Activated T-cell treated with anti-CD3 and anti-CD28 coated beads for 4 hours (primary cell): ENCODE measurements at regions not wholly inside any gene's neighbourhood (a gene's known extent, or its start where the extent isn't known, plus 50 kb on each side); places are given as distances from the start of the nearest gene placed in this dataset.

Experiments
- DNase-seq: peaks from one replicate; pipeline ENCODE4 v3.0.0-alpha.2; 2020

DNA sequence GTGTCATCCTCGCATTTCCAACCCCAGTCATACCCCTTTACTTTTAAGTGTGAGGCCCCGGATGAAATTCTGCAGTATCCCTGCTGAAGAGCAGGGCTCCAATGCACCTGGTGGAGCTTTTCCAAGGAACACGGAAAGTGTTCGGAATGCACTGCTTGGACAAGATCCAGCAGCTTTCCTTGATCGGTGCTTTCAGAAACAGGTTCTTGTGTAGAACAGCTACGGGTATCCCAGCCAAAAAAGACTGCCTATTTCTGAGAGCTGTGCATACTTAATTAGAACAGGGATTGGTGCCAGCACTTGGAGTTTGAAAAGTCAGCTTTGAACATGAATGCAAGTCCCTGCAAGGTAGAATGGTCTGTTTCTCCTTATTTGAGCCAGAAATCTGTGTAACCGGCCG lies 87.2 kb upstream of the C1QTNF9B start:
- no peak for DNase-seq

DNA sequence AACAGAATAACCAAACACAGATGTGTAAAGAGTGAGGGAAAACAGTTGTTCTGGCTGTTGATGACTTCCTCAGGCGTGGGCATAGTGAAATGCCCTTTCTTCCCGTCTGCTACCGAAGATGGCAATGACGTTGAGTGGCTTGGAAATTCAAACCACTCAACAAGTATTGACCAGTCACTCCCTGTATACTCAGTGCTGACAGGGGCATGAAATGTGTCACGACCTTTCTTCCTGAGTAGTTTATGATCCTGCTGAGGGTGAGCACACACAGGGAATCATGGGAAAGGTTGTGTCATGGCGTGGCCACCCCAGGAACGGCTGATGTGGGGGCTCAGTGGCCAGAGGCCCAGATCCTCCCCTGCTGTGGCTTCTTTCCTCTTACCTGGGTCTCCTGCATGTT lies 87.8 kb upstream of the C1QTNF9B start:
- no peak for DNase-seq

DNA sequence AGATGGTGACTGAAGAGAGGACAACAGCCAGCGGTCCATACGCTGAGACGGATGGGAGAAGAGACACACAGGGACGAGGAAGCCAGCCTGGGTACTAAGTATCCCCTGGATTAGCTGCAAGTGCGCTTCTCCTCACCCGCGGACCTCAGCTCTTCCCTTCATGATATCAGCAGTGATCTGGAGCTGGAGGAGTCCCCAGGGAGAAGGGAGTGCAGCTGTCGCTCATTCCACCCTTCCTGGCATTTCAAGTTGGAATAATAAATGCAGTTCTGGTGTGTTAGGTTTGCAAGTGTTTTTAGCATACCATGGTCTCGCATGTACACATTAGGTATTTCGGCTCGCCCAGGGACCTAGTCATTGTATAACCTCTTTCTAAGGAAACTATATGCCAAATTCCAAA lies 88.5 kb upstream of the C1QTNF9B start:
- DNase-seq = no peak

DNA sequence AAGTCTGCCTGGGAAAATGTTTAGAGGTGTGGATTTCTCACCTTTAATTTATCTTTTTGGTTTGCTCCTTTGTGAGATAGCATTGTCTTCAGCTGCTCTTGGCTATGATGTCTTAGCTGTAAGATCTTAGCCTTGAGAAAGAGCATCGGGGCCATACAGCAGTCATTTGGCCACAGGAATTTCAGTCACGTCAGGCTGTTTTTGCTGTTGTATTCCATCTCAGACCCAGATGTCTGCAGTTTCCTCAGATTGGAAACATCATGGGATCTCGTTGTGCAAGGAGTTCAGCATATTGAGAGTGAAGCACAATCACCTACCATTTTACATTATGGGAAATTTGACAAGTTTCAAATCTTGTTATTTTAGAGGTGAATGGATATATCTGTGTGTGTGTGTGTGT lies 89.3 kb upstream of the C1QTNF9B start:
- no peak for DNase-seq

DNA sequence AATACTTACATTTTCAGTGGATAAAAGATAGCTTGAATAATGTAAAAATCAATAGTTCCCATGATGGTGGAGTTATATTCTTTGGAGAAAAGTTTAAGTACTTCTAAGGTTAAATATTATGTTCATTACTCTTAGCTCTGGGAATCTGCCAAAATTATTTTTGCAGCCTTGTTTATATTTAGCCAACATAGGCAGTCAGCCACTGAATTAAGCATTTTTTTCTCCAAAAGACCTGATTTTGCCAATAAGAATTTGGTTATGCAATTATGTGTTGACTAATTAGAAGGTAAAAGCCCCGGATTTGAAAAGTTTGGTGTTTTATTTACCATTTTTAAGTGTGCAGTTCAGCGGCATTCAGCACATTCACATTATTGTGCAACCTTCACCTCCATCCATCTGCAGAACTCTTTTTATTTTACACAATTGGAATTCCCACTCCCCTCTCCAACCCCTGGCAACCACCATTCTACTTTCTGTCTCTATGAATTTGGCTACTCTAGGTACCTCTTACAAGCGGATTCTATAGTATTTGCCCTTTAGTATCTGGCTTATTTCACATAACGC lies 90.1 kb upstream of the C1QTNF9B start:
- DNase-seq = no peak

DNA sequence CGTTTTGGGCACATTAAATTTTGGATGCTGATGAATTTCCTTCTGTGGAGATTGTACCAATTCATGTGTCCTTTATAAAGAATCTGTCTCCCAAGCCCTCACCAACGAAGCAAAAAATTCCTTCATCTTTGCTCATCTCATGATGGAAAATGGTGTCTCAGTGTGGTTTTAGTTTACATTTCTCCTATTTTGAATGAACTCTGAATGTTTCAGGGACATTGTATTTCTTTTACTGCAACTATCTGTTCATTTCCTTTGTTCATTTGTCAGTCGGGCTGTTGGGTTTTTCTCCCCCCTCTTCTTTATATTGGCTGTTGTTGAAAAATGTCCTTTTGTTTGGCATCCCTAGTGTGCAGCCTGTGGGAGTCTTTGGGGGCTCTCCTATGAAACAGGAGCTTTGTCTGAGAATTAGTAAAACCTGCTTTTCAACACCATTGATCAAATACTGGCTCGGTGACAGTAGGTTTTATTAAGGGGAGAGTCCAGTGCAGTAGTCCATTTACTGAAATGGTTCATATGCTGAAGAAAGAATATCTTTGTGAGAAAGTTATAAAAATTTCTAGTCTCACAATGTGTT lies 91.3 kb upstream of the C1QTNF9B start:
- DNase-seq = no peak

DNA sequence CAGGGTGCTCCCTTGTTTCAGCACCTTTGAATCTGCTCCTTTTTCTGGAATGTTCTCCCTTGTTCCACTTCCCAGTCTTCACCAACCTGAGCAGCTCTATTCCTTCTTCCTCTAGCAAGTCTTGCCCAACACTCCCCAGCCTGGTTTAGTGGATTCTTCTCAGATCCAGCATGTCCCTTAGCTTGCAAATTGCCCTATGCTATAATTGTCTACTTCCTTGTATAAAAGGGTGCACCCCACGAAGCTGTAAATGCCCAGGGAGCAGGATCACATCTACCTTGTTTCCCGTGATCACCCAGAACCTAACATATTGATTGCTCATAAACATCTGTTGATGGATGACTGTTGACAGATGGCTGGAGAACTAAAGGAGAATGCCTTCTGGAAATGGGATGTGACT lies 93.2 kb upstream of the C1QTNF9B start:
- DNase-seq = no peak

DNA sequence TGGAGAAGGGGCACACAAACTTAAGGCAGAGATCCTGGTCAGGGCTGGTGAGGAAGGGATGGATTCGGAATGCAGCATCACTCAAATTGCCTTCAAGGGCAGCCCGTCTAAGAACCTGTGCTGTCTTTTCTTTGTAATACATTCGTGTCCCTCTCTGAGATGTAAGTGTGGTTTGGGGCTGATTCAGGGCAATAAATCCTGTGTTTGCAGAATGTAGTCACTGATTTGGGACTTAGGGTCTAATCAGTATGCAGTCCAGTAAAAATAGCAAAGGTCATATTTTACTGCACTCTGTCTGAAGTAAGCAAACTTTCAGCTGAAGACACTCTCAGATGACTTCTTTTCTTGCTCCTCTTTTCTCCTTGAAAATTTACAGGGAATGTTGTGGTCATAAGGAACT lies 93.8 kb upstream of the C1QTNF9B start:
- DNase-seq = no peak

DNA sequence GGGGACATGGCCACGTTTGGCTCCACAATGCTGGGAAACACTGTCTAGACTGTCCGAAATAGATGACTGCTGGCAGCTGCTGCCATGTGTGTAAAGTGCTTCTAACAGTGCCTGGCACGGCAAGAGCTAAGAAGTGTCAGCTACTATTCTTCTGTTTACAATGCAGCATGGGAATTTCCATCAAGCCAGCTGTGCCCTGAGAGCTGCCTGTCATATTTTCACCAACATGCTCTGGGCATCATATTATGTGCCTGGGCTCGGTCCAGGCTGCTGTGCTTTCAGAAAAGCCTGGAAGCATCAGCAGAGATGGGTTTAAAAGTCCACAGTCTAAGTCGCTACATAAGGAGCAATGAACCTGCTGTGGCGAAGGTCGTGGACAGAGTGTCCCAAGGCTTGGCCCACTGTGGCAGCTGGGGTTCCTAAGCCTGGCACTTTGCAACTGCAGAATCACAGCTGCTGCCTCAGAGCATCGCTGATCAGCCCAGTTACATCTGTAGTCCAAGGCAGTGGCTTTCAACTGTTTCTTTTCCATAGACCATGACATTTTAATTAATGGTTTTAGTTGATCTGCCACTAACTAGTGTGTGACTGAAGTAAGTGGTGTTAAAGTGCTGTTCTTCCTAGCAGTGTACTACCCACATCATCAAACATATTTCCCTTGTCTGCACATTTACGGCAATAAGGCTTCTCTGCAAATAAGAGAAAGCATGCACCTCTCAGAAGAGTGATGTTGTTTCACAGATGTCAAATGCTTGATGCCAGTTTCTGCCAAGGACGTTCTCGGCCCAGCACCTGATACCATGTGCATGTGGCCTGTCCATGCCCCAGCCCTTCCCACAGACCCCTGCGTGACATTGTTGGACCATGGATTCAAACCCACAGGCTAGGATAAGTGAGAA lies 95.7 kb upstream of the C1QTNF9B start:
- DNase-seq = no peak

DNA sequence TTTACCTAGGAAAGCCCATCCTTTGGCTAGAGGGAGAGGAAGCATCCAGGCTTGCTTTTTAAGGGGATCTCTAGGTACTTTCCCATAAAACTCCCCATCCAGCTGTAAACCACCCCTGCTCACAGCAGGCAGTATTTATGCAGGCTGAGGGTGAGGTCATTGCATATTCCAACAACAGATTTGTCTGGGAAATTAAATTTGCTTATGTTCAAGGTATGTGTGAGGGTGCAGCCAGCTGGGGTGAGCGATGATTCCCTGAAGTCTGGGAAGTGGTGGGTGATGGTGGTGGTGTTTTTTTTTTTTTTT lies 96.3 kb upstream of the C1QTNF9B start:
- no peak for DNase-seq

DNA sequence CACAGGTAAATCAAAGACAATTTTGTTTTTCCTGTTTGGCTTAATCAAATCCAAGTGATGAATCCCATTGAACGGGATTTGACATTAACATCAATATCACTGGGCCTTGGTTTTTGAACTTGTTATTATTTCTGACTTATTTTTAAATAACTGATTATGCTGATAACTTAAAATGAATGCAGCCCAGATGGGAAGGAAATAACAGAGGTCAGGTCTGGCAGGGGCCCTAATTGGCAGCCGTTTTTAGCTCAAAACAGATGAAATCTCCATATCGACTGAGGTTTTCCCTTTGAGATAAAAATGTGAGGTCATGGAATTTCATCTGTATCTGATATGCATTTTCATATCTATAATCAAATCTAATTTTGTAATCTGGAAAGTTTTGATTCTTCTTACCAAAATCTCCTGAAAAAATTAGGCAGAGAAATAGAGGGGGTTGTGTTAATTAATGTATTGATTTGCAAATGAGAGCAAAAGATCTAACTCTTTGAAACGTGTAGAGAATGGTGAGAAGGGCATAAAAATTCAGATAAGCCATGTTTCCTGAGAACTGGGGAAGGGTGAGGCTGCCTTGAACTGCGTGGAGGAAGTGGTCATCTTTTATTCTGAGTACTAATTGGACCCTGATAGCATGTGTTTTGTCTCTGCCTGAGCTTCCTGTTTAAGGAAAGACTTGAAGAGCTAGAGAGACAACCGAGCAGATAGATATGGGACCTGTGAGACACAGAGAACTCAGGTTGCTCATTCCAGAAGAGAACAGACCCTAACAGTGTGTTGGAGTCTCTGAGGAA lies 98.2 kb upstream of the C1QTNF9B start:
- DNase-seq = no peak

DNA sequence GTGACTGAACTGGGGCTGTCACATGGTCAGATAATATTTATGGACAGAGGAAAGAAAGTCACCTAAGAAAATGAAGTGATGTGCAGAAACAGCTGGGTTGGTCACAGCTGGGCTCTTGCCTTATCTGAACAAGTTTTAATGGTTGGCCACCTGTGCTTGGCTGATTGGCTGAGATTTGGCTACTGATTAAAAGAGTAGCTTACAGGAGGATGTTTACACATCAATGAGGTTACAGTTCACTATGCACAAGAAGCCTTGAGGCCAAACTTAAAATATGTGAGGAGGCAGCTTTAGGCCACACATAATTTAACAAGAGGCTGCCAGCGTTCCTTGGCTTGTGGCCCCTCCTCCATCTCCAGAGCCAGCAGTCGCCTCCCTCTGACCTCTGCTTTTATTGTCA lies 99.2 kb upstream of the C1QTNF9B start:
- DNase-seq = no peak

DNA sequence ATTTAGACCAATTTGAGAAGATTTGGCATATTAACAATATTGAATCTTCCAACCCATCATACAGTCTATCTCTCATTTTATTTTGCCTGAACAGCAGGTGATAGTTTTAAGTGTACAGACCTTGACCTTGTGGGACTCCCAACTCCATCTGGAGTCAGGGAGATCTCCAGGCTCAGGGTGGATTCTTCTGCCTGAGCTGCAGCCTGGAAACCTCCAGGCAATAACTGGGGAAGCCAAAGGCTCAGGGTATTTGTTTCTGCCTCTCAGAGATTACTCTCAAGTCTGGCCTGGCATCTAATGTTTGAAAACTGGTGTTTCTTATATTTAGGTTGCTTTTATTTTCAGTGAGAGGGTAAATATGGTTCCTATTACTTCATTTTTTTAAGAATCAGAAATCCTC lies 102.1 kb upstream of the C1QTNF9B start:
- DNase-seq = no peak

DNA sequence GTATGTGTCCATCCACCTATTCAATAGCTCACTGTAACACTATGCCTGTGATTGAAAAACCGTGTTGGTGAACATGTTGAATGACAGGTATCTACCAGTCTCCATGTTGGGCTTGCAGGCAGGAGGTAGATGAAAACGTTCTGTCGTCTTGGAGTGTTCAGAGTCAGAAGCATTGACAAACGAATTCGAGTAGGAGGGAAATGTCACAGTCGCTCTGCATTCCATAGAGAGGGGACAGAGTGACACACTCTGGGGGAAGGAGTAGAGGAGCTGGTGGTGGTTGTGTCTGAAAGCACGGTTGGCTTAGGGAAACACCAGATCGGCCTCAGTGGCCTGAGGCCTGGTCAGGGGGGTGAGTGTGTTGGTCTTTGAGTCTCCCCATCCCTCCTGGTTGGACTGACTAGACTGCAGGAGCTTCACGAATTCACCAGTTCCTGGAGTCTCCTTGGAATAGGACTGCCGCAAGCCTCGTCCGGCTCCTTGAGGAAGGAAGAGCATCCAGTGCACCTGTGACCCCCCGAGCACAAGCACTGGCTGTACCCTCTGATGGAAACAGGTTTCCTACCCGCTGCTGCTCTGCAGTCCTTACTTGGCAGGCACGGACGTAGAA lies 105.0 kb upstream of the C1QTNF9B start:
- no peak for DNase-seq

DNA sequence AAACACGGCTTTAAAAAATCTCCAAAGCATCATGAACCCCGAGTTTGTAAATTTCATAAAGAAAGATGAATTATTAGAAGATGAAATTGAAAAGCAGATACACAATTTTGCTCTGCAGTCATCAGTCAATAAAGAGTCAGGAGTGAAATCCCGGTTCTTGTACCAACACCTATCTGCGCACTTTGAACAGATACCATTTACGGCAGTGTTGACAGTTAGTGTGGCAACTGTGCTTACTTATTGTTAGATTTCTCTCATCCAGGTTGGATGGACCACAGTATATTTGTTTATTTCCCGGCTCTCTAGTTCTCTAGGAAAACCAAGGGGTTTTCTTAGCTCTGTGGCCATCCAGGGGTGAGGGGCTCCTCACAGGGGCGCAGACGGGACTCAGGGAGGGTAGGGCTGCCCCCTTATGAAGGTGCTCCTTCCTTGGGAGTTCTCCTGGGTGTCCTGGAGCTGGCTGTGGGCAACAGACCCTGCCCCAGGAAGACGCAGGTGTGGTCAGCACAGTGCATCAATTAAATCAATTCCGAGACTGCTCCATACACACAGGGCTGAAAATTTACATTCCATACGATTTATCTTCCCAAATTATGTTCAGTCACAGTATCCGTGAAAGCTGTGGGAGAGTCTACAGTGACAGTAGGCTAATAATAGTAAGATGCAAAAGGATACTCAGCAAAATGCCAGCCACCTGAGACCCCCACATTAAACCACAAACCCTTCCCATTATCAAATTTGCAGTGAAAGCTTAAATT lies 107.0 kb upstream of the C1QTNF9B start:
- DNase-seq = no peak

DNA sequence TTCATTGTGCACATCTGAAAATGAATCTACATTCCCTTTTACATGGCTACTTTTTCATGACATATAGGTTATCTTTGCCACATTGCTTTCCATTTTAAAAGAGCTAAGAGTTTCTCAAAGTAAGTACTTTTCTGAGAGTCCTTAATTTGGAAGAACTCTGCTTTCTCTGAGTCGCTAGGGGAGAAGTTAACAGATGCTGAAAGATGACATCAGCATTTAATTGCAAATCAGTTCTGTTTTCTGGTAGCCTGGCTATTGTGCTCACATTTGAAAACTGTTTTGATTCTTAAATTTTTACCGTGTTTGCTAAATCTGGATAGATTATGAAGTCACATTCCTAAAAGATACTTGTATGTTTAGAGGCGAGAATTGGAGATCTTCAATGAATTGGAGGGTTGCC lies 107.7 kb upstream of the C1QTNF9B start:
- DNase-seq = no peak

DNA sequence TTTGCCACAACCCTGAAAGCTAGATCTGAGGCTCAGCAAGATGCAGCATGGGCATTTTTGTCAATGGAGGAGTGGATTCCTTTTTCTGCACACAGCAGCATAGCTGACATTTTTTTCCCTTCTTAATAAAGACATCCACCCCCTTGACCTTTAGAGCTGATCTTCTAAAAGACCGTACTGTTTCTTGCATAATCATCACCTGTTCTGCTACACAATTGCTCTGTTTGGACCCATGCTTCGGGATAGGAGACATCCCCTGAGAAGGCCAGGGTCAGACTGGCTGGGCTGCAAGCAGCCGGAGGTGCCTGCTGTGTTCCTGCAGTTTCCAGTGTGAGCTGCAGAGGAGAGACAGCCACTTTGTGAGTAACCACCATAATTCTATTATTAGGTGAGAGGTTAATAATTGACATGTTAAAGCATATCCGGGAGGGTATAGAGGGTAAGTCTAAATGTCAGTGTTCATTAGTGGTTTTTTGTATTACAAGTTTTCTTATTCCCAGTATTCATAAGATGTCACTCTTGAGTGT lies 108.5 kb upstream of the C1QTNF9B start:
- DNase-seq = no peak

DNA sequence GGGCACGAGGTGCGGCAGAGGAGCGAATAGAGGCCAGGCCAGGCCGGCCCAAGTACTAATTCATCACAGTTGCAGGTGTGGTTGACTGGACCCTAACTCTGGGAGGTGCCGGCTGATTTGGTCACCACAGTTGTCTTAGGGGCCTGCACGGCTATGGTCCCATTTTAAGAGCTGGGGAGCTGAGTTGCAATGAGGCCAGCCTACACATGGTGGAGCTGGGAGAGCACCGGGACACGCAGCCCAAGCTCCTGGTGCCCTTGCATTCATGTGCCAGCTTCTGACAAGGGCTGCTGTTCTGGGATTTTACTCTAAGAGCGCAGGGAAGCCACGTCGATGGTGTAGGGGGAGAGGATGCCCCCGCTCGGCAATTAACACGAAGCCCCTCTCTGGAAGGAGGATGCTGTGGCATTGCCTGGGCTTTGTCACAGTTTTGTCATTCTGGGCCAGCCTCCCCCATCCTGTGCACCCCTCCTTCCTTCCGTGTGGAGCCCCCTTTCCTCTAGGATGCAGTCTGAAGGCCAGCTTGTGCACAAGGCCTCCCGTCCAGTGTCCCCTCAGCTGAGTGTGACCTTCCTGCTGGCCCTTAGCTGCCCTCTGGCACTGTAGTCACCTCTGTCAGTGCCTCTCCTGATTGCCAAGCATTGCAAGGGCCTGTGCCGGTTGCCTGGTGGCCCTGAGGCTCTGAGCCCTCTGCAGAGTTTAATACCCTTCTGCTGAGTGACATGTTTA lies 109.4 kb upstream of the C1QTNF9B start:
- no peak for DNase-seq

DNA sequence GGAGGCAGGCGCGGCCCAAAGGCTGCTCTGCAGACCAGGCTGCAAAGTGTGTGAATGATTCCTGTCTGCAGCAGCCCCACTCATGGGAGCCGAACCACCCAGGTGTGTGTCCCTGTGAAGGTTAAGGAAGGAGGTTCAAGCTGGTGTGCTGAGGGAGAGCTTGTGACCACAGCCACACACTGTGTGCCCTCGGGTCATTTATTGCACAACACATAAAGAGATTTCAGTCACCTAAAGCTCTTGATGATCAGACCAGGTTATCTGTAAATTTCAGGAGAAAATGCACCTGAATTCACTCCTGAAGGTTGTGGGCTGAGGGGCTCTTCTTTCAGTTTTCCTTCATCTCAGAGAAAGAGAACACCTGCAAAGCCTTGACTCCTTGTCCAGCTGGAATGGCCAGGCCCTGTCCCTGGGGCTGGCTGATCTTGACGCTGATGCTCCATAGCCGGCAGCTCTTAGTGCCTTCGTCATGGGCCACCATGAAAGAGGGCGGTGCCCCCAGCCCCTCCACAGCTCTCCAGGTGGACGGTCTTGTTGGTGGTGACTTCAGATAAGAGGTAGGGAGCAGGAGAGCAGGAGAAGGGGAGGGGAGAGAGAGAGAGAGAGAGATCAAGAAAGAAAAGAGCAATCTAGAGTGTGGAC lies 110.8 kb upstream of the C1QTNF9B start:
- no peak for DNase-seq

DNA sequence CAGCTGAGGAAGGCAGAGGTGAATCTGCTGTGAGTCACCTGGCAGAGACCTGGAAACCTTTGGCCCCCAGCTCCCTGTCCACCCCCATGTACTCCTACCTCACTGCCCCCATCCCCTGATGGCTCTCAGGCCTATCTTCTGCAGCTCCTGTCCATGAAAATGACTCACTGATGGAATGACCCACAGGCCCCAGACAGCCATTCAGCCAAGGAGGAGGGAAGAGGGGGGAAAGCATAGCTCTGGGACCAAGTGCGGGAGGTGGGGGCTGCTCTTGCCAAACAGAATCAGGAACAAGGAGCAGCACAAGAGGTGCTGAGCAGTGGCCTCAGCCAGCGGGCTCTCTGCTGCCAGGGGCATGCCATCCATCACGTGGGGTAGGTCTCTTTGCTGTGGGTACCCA lies 111.4 kb upstream of the C1QTNF9B start:
- no peak for DNase-seq

DNA sequence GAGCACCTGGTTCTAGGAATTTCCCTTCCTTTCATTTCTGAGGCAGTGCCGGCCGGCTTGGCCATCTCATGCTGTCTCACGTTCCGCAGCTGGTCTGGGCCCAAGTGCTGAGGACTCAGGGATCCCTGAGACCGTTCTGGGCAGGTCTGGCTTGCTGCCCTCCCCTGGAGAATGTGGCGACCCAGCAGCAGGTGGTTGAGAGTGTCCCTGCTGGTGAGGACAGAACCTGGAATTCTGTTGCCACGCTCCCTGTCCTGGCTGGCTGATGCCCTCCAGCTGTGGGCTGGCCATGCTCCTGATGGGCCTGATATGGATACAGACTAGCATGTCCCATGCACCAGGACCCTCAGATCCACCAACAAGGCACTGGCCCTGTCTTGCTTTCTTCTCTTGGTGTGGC lies 114.0 kb upstream of the C1QTNF9B start:
- DNase-seq = no peak
